Fibroblast of lung (primary cell): ENCODE measurements at regions not wholly inside any gene's neighbourhood (a gene's known extent, or its start where the extent isn't known, plus 50 kb on each side); places are given as distances from the start of the nearest gene placed in this dataset.

ENCODE experiments used
- DNase-seq, 2 donors: peaks; one replicate each; pipeline versions ENCODE4 v3.0.0 to v3.0.0-alpha.2; 2010; ENCODE audit warnings: low read depth in 2 of 2
- H2AFZ ChIP-seq: 2 replicates; pipeline ENCODE4 v1.5.1; 2012; ENCODE audit warnings: low read length, control low read depth, inconsistent platforms
- H3K27ac ChIP-seq: 2 replicates; pipeline ENCODE4 v1.5.1; 2011; ENCODE audit warnings: low read length, control low read depth; ENCODE audit not compliant: insufficient read depth
- H3K27me3 ChIP-seq: 2 replicates; pipeline ENCODE4 v1.5.1; 2011; ENCODE audit warnings: mild to moderate bottlenecking, low read length; ENCODE audit not compliant: control insufficient read depth, insufficient read depth
- H3K36me3 ChIP-seq: 2 replicates; pipeline ENCODE4 v1.5.1; 2011; ENCODE audit warnings: low read length; ENCODE audit not compliant: control insufficient read depth, insufficient read depth
- H3K4me1 ChIP-seq: 2 replicates; pipeline ENCODE4 v1.5.1; 2011; ENCODE audit warnings: low read length; ENCODE audit not compliant: control insufficient read depth, insufficient read depth; ENCODE audit errors: extremely low read depth
- H3K4me2 ChIP-seq: 2 replicates; pipeline ENCODE4 v1.5.1; 2011; ENCODE audit warnings: low read length, control low read depth; ENCODE audit not compliant: insufficient read depth; ENCODE audit errors: extremely low read depth
- H3K4me3 ChIP-seq, 4 experiments: fragments of 200-600 bp in 1 of 4; sonication (generic) in 1 of 4; replicated peaks in 1 of 4; 2 replicates each; pipeline ENCODE4 v1.5.1; 2011 to 2016; ENCODE audit warnings: low read length in 4 of 4, low read depth in 3 of 4, mild to moderate bottlenecking in 3 of 4, control low read depth in 2 of 4, inconsistent platforms in 1 of 4, mixed read lengths in 1 of 4; ENCODE audit not compliant: insufficient read depth in 1 of 4; ENCODE audit errors: control extremely low read depth in 1 of 4
- H3K79me2 ChIP-seq: 2 replicates; pipeline ENCODE4 v1.5.1; 2012; ENCODE audit warnings: mild to moderate bottlenecking, low read length, inconsistent platforms; ENCODE audit not compliant: control insufficient read depth, insufficient read depth
- H3K9ac ChIP-seq: 2 replicates; pipeline ENCODE4 v1.5.1; 2011; ENCODE audit warnings: mild to moderate bottlenecking, low read length, control low read depth; ENCODE audit not compliant: insufficient read depth
- H3K9me3 ChIP-seq: 2 replicates; pipeline ENCODE4 v1.5.1; 2012; ENCODE audit warnings: low read depth, low read length; ENCODE audit not compliant: control insufficient read depth, insufficient read depth
- H4K20me1 ChIP-seq: 2 replicates; pipeline ENCODE4 v1.5.1; 2011; ENCODE audit warnings: low read length; ENCODE audit not compliant: control insufficient read depth, insufficient read depth; ENCODE audit errors: extremely low read depth
- EZH2 ChIP-seq: IDR thresholded peaks from 2 replicates; pipeline ENCODE4 v1.5.1; 2012; ENCODE audit warnings: low read length, control low read depth, mild to moderate bottlenecking; ENCODE audit errors: missing control alignments
- TF ChIP-seq, protein P1 (sequence below), 2 donors: IDR thresholded peaks in 1 of 2; conservative IDR thresholded peaks in 1 of 2; 1 replicate in 1 of 2; 2 replicates in 1 of 2; pipeline ENCODE4 v1.5.1; 2011 to 2012; ENCODE audit warnings: low read length in 2 of 2, control low read depth in 1 of 2, inconsistent platforms in 1 of 2, low read depth in 1 of 2, mild to moderate bottlenecking in 1 of 2

GRCh38 chr4:26132858-26133257 lies 188.0 kb upstream of the RBPJ start:
- Histone ChIP-seq H3K79me2 (no peaks in the 10 kb centered on the region), H4K20me1 (no peaks in the 10 kb centered on the region), H3K4me1 (no peaks in the 10 kb centered on the region), H3K9me3 (no peaks in the 10 kb centered on the region), H3K36me3 (no peaks in the 10 kb centered on the region), H2AFZ (no peak overlapping the region), H3K27ac (no peak overlapping the region), H3K9ac (no peak overlapping the region), H3K4me3 (no peak overlapping the region), H3K27me3 (no peaks in the 10 kb centered on the region), H3K4me2 (no peak overlapping the region)
- no peak for DNase-seq
- TF ChIP-seq EZH2, result no peak
- TF ChIP-seq, protein P1, sequence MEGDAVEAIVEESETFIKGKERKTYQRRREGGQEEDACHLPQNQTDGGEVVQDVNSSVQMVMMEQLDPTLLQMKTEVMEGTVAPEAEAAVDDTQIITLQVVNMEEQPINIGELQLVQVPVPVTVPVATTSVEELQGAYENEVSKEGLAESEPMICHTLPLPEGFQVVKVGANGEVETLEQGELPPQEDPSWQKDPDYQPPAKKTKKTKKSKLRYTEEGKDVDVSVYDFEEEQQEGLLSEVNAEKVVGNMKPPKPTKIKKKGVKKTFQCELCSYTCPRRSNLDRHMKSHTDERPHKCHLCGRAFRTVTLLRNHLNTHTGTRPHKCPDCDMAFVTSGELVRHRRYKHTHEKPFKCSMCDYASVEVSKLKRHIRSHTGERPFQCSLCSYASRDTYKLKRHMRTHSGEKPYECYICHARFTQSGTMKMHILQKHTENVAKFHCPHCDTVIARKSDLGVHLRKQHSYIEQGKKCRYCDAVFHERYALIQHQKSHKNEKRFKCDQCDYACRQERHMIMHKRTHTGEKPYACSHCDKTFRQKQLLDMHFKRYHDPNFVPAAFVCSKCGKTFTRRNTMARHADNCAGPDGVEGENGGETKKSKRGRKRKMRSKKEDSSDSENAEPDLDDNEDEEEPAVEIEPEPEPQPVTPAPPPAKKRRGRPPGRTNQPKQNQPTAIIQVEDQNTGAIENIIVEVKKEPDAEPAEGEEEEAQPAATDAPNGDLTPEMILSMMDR (conservative IDR thresholded peaks at IDR 0.05 in 1 of 2, IDR thresholded peaks at IDR 0.05 in 1 of 2; ENCODE audit: low read depth in 1 of 2, low read length in 2 of 2), result no peak

GRCh38 chr4:26133840-26134239 lies 187.0 kb upstream of the RBPJ start:
- Histone ChIP-seq H3K79me2 (no peaks in the 10 kb centered on the region), H3K4me1 (no peaks in the 10 kb centered on the region), H2AFZ (no peak overlapping the region), H3K4me2 (no peak overlapping the region), H3K36me3 (no peaks in the 10 kb centered on the region), H3K4me3 (no peak overlapping the region), H3K27ac (no peak overlapping the region), H3K27me3 (no peaks in the 10 kb centered on the region), H4K20me1 (no peaks in the 10 kb centered on the region), H3K9ac (no peak overlapping the region), H3K9me3 (no peaks in the 10 kb centered on the region)
- TF ChIP-seq, protein P1 (conservative IDR thresholded peaks at IDR 0.05 in 1 of 2, IDR thresholded peaks at IDR 0.05 in 1 of 2; ENCODE audit: low read depth in 1 of 2, low read length in 2 of 2), result no peak
- TF ChIP-seq EZH2, result no peak
- DNase-seq, result no peak

- Histone ChIP-seq H3K4me1 (peaks cover 2% of the 10 kb centered on the region), H3K36me3 (no peaks in the 10 kb centered on the region), H3K9ac (no peak overlapping the region), H3K27ac (no peak overlapping the region), H2AFZ (no peak overlapping the region), H3K27me3 (no peaks in the 10 kb centered on the region), H3K79me2 (no peaks in the 10 kb centered on the region), H3K4me3 (no peak overlapping the region), H4K20me1 (no peaks in the 10 kb centered on the region), H3K4me2 (no peak overlapping the region), H3K9me3 (no peaks in the 10 kb centered on the region)
- no peak for DNase-seq
- no peak for TF ChIP-seq EZH2
- TF ChIP-seq, protein P1 (conservative IDR thresholded peaks at IDR 0.05 in 1 of 2, IDR thresholded peaks at IDR 0.05 in 1 of 2; ENCODE audit: low read depth in 1 of 2, low read length in 2 of 2), result no peak
These were observed 185.5 kb upstream of the RBPJ start for GRCh38 chr4:26135331-26135730.
